SK-N-SH (cell line): ENCODE measurements at regions not wholly inside any gene's neighbourhood (a gene's known extent, or its start where the extent isn't known, plus 50 kb on each side); places are given as distances from the start of the nearest gene placed in this dataset.

ENCODE experiments used
- CTCF ChIA-PET: fragments of 300-600, 350-600 bp; formaldehyde crosslinking; extraction: SDS; loops from one replicate; lab custom pipeline; 2021; lab: Yijun Ruan, JAX
- POLR2A ChIA-PET: fragments of 350-600 bp; sonication (Branson Sonifier 250); formaldehyde crosslinking; extraction: SDS; loops from one replicate; lab custom pipeline; 2020; ENCODE audit warnings: antibody characterized with exemption, inconsistent platforms; lab: Yijun Ruan, JAX
- DNase-seq: peaks from one replicate; pipeline ENCODE4 v3.0.0; 2012
- H2AFZ ChIP-seq: fragments of 200-600 bp; sonication (generic); 2 replicates; pipeline ENCODE4 v1.8.1; 2016; ENCODE audit warnings: antibody characterized with exemption, mild to moderate bottlenecking, low read depth
- H3F3A ChIP-seq: fragments of 200-600 bp; sonication (generic); replicated peaks from 2 replicates; pipeline ENCODE3; 2016; ENCODE audit warnings: antibody characterized with exemption, mild to moderate bottlenecking; ENCODE audit not compliant: insufficient read depth
- H3K27ac ChIP-seq, 2 experiments: fragments of 200-500 bp in 1 of 2; fragments of 200-600 bp in 1 of 2; sonication (Bioruptor generic) in 1 of 2; sonication (generic), shearing (Covaris generic) in 1 of 2; 2 replicates each; pipeline versions ENCODE4 v1.5.1 to v1.6.1; 2014 to 2016; ENCODE audit warnings: low read depth in 2 of 2, inconsistent platforms in 1 of 2, low read length in 1 of 2, mild to moderate bottlenecking in 1 of 2, mixed read lengths in 1 of 2
- H3K27me3 ChIP-seq: fragments of 200-600 bp; sonication (generic), shearing (Covaris generic); 2 replicates; pipeline ENCODE4 v1.6.1; 2016; ENCODE audit warnings: mixed run types; ENCODE audit not compliant: insufficient read depth
- H3K36me3 ChIP-seq, 2 experiments: fragments of 200-500 bp in 1 of 2; fragments of 200-600 bp in 1 of 2; sonication (Bioruptor generic) in 1 of 2; sonication (generic) in 1 of 2; replicated peaks in 1 of 2; 2 replicates each; pipeline versions ENCODE3 to v1.5.1; 2014 to 2016; ENCODE audit warnings: low read length in 1 of 2, mild to moderate bottlenecking in 1 of 2; ENCODE audit not compliant: insufficient read depth in 2 of 2, control insufficient read depth in 1 of 2
- H3K4me1 ChIP-seq, 2 experiments: fragments of 200-500 bp in 1 of 2; fragments of 200-600 bp in 1 of 2; sonication (Bioruptor generic) in 1 of 2; sonication (generic), shearing (Covaris generic) in 1 of 2; 2 replicates each; pipeline versions ENCODE4 v1.5.1 to v1.6.1; 2014 to 2016; ENCODE audit warnings: low read depth in 1 of 2, low read length in 1 of 2, mixed run types in 1 of 2; ENCODE audit not compliant: insufficient read depth in 2 of 2, control insufficient read depth in 1 of 2
- H3K4me2 ChIP-seq: fragments of 200-600 bp; sonication (generic), shearing (Covaris generic); 2 replicates; pipeline ENCODE4 v1.6.1; 2017; ENCODE audit warnings: mixed run types
- H3K4me3 ChIP-seq, 2 experiments: fragments of 200-500 bp in 1 of 2; fragments of 200-600 bp in 1 of 2; sonication (Bioruptor generic) in 1 of 2; sonication (generic), shearing (Covaris generic) in 1 of 2; 2 replicates each; pipeline versions ENCODE4 v1.5.1 to v1.8.1; 2014 to 2016; ENCODE audit warnings: low read depth in 2 of 2, inconsistent platforms in 1 of 2, low read length in 1 of 2, mild to moderate bottlenecking in 1 of 2, mixed read lengths in 1 of 2, moderate library complexity in 1 of 2
- H3K79me2 ChIP-seq: fragments of 200-600 bp; sonication (generic); 2 replicates; pipeline ENCODE4 v1.8.1; 2017; ENCODE audit warnings: mild to moderate bottlenecking; ENCODE audit not compliant: insufficient read depth
- H3K9ac ChIP-seq: fragments of 200-600 bp; sonication (generic); 2 replicates; pipeline ENCODE4 v1.6.1; 2017; ENCODE audit warnings: mixed run types
- H3K9me2 ChIP-seq: fragments of 200-600 bp; sonication (generic); 2 replicates; pipeline ENCODE4 v1.6.1; 2017; ENCODE audit warnings: mixed run types
- H3K9me3 ChIP-seq: fragments of 200-600 bp; sonication (generic); 2 replicates; pipeline ENCODE4 v1.6.1; 2017; ENCODE audit warnings: mixed run types, mild to moderate bottlenecking, moderate library complexity
- H4K20me1 ChIP-seq: fragments of 200-600 bp; sonication (generic); 2 replicates; pipeline ENCODE4 v1.6.1; 2017; ENCODE audit warnings: mild to moderate bottlenecking, mixed run types; ENCODE audit not compliant: insufficient read depth
- FOSL2 ChIP-seq: IDR thresholded peaks from 2 replicates; pipeline ENCODE4 v1.4.0; 2012; ENCODE audit warnings: low read depth, mild to moderate bottlenecking, moderate library complexity, borderline replicate concordance
- FOXJ3 ChIP-seq: sonication (generic); formaldehyde crosslinking; IDR thresholded peaks from 2 replicates; pipeline ENCODE4 v1.5.1; 2020; ENCODE audit warnings: mild to moderate bottlenecking, missing genetic modification reagents
- FOXM1 ChIP-seq: IDR thresholded peaks from 2 replicates; pipeline ENCODE4 v1.4.0; 2012; ENCODE audit warnings: low read depth, mild to moderate bottlenecking
- GABPA ChIP-seq: IDR thresholded peaks from 2 replicates; pipeline ENCODE4 v1.4.0; 2012; ENCODE audit warnings: low read depth, mild to moderate bottlenecking
- GATA2 ChIP-seq: sonication (generic); formaldehyde crosslinking; IDR thresholded peaks from 2 replicates; pipeline ENCODE4 v1.5.0; 2020; ENCODE audit warnings: mild to moderate bottlenecking, missing genetic modification reagents
- IRF3 ChIP-seq: fragments of 150-350 bp; IDR thresholded peaks from 2 replicates; pipeline ENCODE4 v1.6.1; 2016; ENCODE audit warnings: mild to moderate bottlenecking, low read depth, low read length
- MAX ChIP-seq: IDR thresholded peaks from 2 replicates; pipeline ENCODE4 v1.4.0; 2012; ENCODE audit warnings: low read depth
- MXI1 ChIP-seq: IDR thresholded peaks from 2 replicates; pipeline ENCODE4 v1.6.1; 2012; ENCODE audit warnings: mild to moderate bottlenecking, low read depth, low read length, improper control_type of control experiment
- RAD21 ChIP-seq: IDR thresholded peaks from 2 replicates; pipeline ENCODE4 v1.6.1; 2012; ENCODE audit warnings: mild to moderate bottlenecking, low read length
- RCOR1 ChIP-seq: fragments of 150-350 bp; IDR thresholded peaks from 2 replicates; pipeline ENCODE4 v1.6.1; 2017; ENCODE audit warnings: antibody characterized with exemption, low read length
- RFX5 ChIP-seq: IDR thresholded peaks from 2 replicates; pipeline ENCODE4 v1.6.1; 2012; ENCODE audit warnings: mild to moderate bottlenecking, improper control_type of control experiment, low read length
- SIN3A ChIP-seq: IDR thresholded peaks from 2 replicates; pipeline ENCODE4 v1.6.1; 2012; ENCODE audit warnings: low read depth, mild to moderate bottlenecking, low read length, moderate library complexity, borderline replicate concordance
- TCF12 ChIP-seq: IDR thresholded peaks from 2 replicates; pipeline ENCODE4 v1.4.0; 2012
- TEAD4 ChIP-seq: IDR thresholded peaks from 2 replicates; pipeline ENCODE4 v1.4.0; 2012; ENCODE audit warnings: mild to moderate bottlenecking, borderline replicate concordance; ENCODE audit not compliant: insufficient read depth
- YY1 ChIP-seq: IDR thresholded peaks from 2 replicates; pipeline ENCODE4 v1.4.0; 2012; ENCODE audit warnings: low read depth, mild to moderate bottlenecking
- WGBS: methylation state at CpG from one replicate; pipeline ENCODE4 v1.1.6; 2017; ENCODE audit warnings: low lambda C conversion rate; 5-methylcytosine and 5-hydroxymethylcytosine counted together
- TF ChIP-seq, protein P1 (sequence below): fragments of 200-600 bp; sonication (generic); IDR thresholded peaks from 2 replicates; pipeline ENCODE4 v1.6.1; 2017; ENCODE audit warnings: antibody characterized with exemption, mild to moderate bottlenecking, moderate library complexity
- TF ChIP-seq, protein P2 (sequence below): IDR thresholded peaks from 2 replicates; pipeline ENCODE4; 2012
- TF ChIP-seq, protein P3 (sequence below): IDR thresholded peaks from 2 replicates; pipeline ENCODE4 v1.6.1; 2012; ENCODE audit warnings: mild to moderate bottlenecking, low read depth, low read length, moderate library complexity

DNA sequence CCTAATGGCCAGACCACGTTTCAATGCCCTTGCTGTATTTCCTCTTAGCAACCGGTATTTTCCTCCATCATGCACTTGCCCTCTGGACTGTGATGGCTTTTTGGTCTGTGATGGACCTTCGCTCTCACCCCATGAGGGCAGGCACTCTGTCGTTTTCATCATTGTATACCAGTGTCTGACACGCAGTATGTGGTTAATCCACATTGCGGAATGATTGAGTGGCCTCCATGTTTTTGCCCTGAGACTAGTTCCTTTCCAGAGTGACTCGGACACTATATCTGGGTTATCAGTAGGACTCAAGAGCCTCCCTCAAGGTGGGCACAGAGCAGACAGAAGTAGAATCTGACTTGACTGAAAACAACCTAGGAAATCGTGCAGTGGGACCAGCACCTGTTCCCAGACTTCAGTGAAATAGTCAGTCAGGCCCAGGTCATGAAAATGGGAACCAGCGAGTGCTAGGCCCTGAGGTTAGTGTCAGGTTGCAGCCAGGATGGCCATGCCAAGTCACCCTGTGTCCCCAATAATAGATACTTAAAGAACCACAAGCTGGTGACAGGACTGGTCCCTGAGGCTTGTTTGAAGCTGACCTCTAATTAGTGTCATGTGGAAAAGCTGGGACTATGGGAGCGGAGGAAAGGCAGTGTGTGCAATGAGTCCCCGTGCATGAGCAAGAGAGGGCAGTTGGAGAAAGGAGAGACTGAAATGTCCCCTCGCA, 464.7 kb downstream of the INSC start:
- H3K4me1 ChIP-seq, result peaks cover 0 to 33% of the 10 kb centered on the region in 2 experiments; a peak in 2 of 4 replicates
- ChIA-PET POLR2A (no interaction called here), CTCF (interaction anchor here (0.8 kb wide), 1 partner anchor 91 kb away, joined by 3 read pairs; no protein-coding TSS in a partner anchor)
- H3K9me2 ChIP-seq, result no peaks in the 10 kb centered on the region
- H3K27ac ChIP-seq, result peak overlapping the region in 1 of 2 experiments; percentile 9; a peak in 1 of 4 replicates
- no peak for DNase-seq
- H3K9ac ChIP-seq, result no peak overlapping the region
- no peak overlapping the region for H3K4me3 ChIP-seq
- no peaks in the 10 kb centered on the region for H3F3A ChIP-seq
- no peaks in the 10 kb centered on the region for H4K20me1 ChIP-seq
- H2AFZ ChIP-seq, result no peak overlapping the region
- H3K4me2 ChIP-seq, result no peak overlapping the region
- TF ChIP-seq RCOR1, result no peak
- TF ChIP-seq, protein P1, sequence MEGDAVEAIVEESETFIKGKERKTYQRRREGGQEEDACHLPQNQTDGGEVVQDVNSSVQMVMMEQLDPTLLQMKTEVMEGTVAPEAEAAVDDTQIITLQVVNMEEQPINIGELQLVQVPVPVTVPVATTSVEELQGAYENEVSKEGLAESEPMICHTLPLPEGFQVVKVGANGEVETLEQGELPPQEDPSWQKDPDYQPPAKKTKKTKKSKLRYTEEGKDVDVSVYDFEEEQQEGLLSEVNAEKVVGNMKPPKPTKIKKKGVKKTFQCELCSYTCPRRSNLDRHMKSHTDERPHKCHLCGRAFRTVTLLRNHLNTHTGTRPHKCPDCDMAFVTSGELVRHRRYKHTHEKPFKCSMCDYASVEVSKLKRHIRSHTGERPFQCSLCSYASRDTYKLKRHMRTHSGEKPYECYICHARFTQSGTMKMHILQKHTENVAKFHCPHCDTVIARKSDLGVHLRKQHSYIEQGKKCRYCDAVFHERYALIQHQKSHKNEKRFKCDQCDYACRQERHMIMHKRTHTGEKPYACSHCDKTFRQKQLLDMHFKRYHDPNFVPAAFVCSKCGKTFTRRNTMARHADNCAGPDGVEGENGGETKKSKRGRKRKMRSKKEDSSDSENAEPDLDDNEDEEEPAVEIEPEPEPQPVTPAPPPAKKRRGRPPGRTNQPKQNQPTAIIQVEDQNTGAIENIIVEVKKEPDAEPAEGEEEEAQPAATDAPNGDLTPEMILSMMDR, result no peak
- no peak for TF ChIP-seq MAX
- TF ChIP-seq GATA2 (CRISPR knock-in tag), result no peak
- no peak for TF ChIP-seq TEAD4
- TF ChIP-seq FOXM1, result no peak
- TF ChIP-seq FOSL2, result no peak
- TF ChIP-seq, protein P2, sequence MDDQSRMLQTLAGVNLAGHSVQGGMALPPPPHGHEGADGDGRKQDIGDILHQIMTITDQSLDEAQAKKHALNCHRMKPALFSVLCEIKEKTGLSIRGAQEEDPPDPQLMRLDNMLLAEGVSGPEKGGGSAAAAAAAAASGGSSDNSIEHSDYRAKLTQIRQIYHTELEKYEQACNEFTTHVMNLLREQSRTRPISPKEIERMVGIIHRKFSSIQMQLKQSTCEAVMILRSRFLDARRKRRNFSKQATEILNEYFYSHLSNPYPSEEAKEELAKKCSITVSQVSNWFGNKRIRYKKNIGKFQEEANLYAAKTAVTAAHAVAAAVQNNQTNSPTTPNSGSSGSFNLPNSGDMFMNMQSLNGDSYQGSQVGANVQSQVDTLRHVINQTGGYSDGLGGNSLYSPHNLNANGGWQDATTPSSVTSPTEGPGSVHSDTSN, result no peak
- TF ChIP-seq FOXJ3 (CRISPR knock-in tag), result no peak
- TF ChIP-seq GABPA, result no peak
- TF ChIP-seq RAD21, result no peak
- TF ChIP-seq RFX5, result no peak
- TF ChIP-seq MXI1, result no peak
- TF ChIP-seq, protein P3, sequence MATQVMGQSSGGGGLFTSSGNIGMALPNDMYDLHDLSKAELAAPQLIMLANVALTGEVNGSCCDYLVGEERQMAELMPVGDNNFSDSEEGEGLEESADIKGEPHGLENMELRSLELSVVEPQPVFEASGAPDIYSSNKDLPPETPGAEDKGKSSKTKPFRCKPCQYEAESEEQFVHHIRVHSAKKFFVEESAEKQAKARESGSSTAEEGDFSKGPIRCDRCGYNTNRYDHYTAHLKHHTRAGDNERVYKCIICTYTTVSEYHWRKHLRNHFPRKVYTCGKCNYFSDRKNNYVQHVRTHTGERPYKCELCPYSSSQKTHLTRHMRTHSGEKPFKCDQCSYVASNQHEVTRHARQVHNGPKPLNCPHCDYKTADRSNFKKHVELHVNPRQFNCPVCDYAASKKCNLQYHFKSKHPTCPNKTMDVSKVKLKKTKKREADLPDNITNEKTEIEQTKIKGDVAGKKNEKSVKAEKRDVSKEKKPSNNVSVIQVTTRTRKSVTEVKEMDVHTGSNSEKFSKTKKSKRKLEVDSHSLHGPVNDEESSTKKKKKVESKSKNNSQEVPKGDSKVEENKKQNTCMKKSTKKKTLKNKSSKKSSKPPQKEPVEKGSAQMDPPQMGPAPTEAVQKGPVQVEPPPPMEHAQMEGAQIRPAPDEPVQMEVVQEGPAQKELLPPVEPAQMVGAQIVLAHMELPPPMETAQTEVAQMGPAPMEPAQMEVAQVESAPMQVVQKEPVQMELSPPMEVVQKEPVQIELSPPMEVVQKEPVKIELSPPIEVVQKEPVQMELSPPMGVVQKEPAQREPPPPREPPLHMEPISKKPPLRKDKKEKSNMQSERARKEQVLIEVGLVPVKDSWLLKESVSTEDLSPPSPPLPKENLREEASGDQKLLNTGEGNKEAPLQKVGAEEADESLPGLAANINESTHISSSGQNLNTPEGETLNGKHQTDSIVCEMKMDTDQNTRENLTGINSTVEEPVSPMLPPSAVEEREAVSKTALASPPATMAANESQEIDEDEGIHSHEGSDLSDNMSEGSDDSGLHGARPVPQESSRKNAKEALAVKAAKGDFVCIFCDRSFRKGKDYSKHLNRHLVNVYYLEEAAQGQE, result no peak
- TF ChIP-seq SIN3A, result no peak
- TF ChIP-seq YY1, result no peak
- TF ChIP-seq IRF3, result no peak
- TF ChIP-seq TCF12, result no peak
- H3K9me3 ChIP-seq, result 0 out of 2 replicates have a peak, but pooled peaks cover 3% of the 10 kb centered on the region
- 25% methylated on average over 11 of the region's 12 CpGs for WGBS
- H3K79me2 ChIP-seq, result no peaks in the 10 kb centered on the region
- no peaks in the 10 kb centered on the region for H3K27me3 ChIP-seq
- no peaks in the 10 kb centered on the region for H3K36me3 ChIP-seq
